Activated CD8-positive, alpha-beta T cell treated with anti-CD3 and anti-CD28 coated beads for 36 hours (primary cell): ENCODE measurements at regions not wholly inside any gene's neighbourhood (a gene's known extent, or its start where the extent isn't known, plus 50 kb on each side); places are given as distances from the start of the nearest gene placed in this dataset.

Source experiments
- ATAC-seq: fragments of 200-7000 bp; cut with Tn5 transposase; one replicate; pipeline ENCODE4 v1.10.0; 2021; ENCODE audit warnings: mild to moderate bottlenecking, moderate library complexity
- CTCF ChIA-PET: fragments of 350-600 bp; sonication (Branson Sonifier 250); formaldehyde crosslinking; loops from one replicate; lab custom pipeline; 2021; ENCODE audit warnings: antibody characterized with exemption; lab: Charles Lee
- POLR2A ChIA-PET: fragments of 350-600 bp; sonication (Branson Sonifier 250); formaldehyde crosslinking; loops from one replicate; lab custom pipeline; 2021; ENCODE audit warnings: antibody characterized with exemption; lab: Charles Lee
- DNase-seq: peaks from one replicate; pipeline ENCODE4 v3.0.0-alpha.2; 2020
- H3K27ac Mint-ChIP-seq: one replicate; pipeline ENCODE4 v1.8.0; 2021; ENCODE audit warnings: mild to moderate bottlenecking, mixed read lengths
- H3K27me3 Mint-ChIP-seq: one replicate; pipeline ENCODE4 v1.8.0; 2021; ENCODE audit warnings: mixed read lengths
- H3K36me3 Mint-ChIP-seq: one replicate; pipeline ENCODE4 v1.8.0; 2021; ENCODE audit warnings: low read depth, mixed read lengths
- H3K4me1 Mint-ChIP-seq: one replicate; pipeline ENCODE4 v1.8.0; 2021; ENCODE audit warnings: low read depth, mixed read lengths
- H3K4me3 Mint-ChIP-seq: one replicate; pipeline ENCODE4 v1.8.0; 2021; ENCODE audit warnings: mild to moderate bottlenecking, moderate library complexity, mixed read lengths
- H3K9me3 Mint-ChIP-seq: one replicate; pipeline ENCODE4 v1.8.0; 2021; ENCODE audit warnings: mixed read lengths
- intact Hi-C: fragments of 100-400 bp; cut with micrococcal nuclease; formaldehyde crosslinking; loops from one replicate; pipeline ENCODE4 v1.10.0; 2022
- TF ChIP-seq, protein P1 (sequence below): fragments of 200-600 bp; IDR thresholded peaks from one replicate; pipeline ENCODE4 v1.8.0; 2022; ENCODE audit warnings: antibody characterized with exemption, mild to moderate bottlenecking

DNA sequence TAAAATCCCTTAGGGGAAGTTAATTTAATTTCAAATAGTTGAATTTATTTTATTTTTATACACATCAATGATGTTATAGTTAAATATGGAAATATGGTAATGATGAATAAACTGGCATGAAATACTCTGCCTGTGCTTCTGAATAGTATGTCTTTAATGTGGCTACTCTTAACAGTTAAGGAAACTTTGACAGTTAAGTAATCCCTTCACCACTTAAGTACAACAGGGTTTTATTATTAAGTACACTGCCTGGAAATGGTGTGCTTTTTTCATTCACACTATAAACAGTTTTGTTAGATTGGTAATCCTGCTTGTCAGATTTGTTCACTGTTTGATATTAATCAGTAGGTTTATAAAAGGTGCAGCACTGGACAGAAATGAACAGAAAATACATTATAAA, 412.0 kb upstream of the ZEB2 start:
- Mint-ChIP-seq H3K27ac (no peak overlapping the region), H3K36me3 (no peaks in the 10 kb centered on the region), H3K9me3 (peaks cover 9% of the 10 kb centered on the region), H3K4me1 (no peaks in the 10 kb centered on the region), H3K4me3 (no peak overlapping the region), H3K27me3 (peaks cover 5% of the 10 kb centered on the region)
- ATAC-seq (no peak), DNase-seq (no peak)
- ChIA-PET CTCF (no interaction called here), POLR2A (no interaction called here)
- intact Hi-C loops: no loop called here
- TF ChIP-seq, protein P1, sequence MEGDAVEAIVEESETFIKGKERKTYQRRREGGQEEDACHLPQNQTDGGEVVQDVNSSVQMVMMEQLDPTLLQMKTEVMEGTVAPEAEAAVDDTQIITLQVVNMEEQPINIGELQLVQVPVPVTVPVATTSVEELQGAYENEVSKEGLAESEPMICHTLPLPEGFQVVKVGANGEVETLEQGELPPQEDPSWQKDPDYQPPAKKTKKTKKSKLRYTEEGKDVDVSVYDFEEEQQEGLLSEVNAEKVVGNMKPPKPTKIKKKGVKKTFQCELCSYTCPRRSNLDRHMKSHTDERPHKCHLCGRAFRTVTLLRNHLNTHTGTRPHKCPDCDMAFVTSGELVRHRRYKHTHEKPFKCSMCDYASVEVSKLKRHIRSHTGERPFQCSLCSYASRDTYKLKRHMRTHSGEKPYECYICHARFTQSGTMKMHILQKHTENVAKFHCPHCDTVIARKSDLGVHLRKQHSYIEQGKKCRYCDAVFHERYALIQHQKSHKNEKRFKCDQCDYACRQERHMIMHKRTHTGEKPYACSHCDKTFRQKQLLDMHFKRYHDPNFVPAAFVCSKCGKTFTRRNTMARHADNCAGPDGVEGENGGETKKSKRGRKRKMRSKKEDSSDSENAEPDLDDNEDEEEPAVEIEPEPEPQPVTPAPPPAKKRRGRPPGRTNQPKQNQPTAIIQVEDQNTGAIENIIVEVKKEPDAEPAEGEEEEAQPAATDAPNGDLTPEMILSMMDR: no peak

DNA sequence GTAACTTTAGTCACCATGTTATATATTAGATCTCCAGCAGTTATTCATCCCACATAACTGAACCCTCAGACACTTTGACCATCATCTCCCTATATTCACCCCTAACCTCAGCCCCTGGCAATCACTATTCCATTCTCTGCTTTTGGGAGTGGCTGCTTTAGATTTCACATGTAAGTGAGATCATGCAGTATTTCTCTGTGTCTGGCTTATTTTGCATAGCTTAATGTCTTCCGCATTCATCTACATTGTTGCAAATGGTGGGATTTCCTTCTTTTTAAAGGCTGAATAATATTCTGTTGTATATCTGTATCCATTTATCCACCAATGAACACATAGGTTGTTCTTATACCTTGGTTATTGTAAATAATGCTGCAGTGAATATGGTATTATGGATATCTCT, 411.6 kb upstream of the ZEB2 start:
- Mint-ChIP-seq H3K4me1 (no peaks in the 10 kb centered on the region), H3K9me3 (peaks cover 9% of the 10 kb centered on the region), H3K27ac (no peak overlapping the region), H3K4me3 (no peak overlapping the region), H3K36me3 (no peaks in the 10 kb centered on the region), H3K27me3 (peaks cover 5% of the 10 kb centered on the region)
- ATAC-seq (no peak), DNase-seq (no peak)
- intact Hi-C loops: no loop called here
- TF ChIP-seq, protein P1: no peak
- POLR2A ChIA-PET: no interaction called here
- CTCF ChIA-PET: no interaction called here

DNA sequence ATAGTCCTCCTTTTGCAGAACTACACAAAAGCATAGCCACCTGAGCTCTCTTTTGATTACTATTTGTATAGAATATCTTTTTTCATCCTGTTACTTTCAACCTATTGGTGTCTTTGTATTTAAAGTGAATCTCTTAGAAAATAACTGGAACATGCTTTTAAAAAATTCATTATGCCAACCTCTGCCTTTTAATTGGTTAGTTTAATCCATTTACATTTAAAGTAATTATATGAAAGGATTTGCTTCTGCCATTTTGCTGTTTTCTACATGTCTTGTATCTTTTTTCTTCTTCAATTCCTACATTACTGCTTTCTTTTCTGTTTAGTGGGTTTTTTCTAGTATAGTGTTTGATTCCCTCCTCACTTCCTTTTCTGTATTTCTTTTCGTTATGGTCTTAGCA, 407.5 kb upstream of the ZEB2 start:
- Mint-ChIP-seq H3K4me3 (no peak overlapping the region), H3K9me3 (peaks cover 11% of the 10 kb centered on the region), H3K27me3 (no peaks in the 10 kb centered on the region), H3K4me1 (no peaks in the 10 kb centered on the region), H3K27ac (no peak overlapping the region), H3K36me3 (no peaks in the 10 kb centered on the region)
- CTCF ChIA-PET: no interaction called here
- ATAC-seq (no peak), DNase-seq (no peak)
- POLR2A ChIA-PET: no interaction called here
- TF ChIP-seq, protein P1: no peak
- intact Hi-C loops: no loop called here

DNA sequence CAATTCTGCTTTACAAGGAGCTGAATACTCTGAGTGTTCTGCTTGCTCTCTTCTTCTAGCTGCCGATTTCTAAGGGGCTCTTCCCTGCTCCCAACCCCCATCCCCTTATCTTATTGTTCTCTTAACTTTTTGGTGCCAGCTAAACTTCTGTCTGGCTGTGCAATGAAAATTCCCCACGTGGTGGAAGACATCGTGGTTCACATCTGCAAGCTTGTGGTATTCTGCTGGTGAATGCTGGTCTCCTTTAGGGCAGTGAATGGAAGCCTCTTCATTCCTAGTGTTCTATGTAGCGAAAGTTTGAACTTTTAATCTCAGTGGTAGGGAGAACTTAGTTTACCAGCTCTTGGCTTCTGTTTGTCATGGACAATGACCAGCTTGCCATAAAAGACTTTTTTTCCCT, 406.0 kb upstream of the ZEB2 start:
- Mint-ChIP-seq H3K9me3 (peaks cover 11% of the 10 kb centered on the region), H3K27ac (no peak overlapping the region), H3K27me3 (no peaks in the 10 kb centered on the region), H3K36me3 (no peaks in the 10 kb centered on the region), H3K4me3 (no peak overlapping the region), H3K4me1 (no peaks in the 10 kb centered on the region)
- ATAC-seq (no peak), DNase-seq (no peak)
- POLR2A ChIA-PET: no interaction called here
- TF ChIP-seq, protein P1: no peak
- intact Hi-C loops: no loop called here
- CTCF ChIA-PET: no interaction called here

DNA sequence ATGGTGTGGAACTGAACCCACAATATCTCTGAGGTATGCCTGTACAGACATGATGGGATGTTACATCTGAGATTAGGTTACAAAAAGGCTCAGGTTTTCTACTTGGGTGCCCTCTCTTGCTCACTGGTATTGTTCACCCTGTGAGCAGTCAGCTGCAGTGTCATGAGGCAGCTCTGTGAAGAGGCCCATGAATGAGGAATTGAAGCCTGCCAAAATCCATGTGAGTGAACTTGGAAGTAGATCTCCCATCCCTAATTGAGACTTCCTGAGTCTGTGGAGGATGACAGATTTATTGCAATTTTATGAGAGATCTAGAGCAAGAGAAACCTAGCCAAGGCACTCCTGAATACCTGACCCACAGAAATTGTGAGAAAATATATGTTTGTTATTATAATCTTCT, 404.9 kb upstream of the ZEB2 start:
- H3K36me3 Mint-ChIP-seq: no peaks in the 10 kb centered on the region
- H3K27ac Mint-ChIP-seq: no peak overlapping the region
- ATAC-seq: no peak
- no peaks in the 10 kb centered on the region for H3K27me3 Mint-ChIP-seq
- CTCF ChIA-PET: no interaction called here
- H3K9me3 Mint-ChIP-seq: peaks cover 8% of the 10 kb centered on the region
- H3K4me3 Mint-ChIP-seq: no peak overlapping the region
- TF ChIP-seq, protein P1: no peak
- intact Hi-C loops: no loop called here
- no peaks in the 10 kb centered on the region for H3K4me1 Mint-ChIP-seq
- POLR2A ChIA-PET: no interaction called here
- no peak for DNase-seq
